HEK293 (cell line): ENCODE measurements at regions not wholly inside any gene's neighbourhood (a gene's known extent, or its start where the extent isn't known, plus 50 kb on each side); places are given as distances from the start of the nearest gene placed in this dataset.

Experiments used
- CTCF ChIA-PET: fragments of 350-600 bp; formaldehyde crosslinking; extraction: SDS; loops from one replicate; lab custom pipeline; 2021; ENCODE audit warnings: antibody characterized with exemption; lab: Yijun Ruan, JAX
- POLR2A ChIA-PET: fragments of 300-600 bp; formaldehyde crosslinking; extraction: SDS; loops from one replicate; lab custom pipeline; 2020; ENCODE audit warnings: antibody characterized with exemption, inconsistent platforms; lab: Yijun Ruan, JAX
- H3K27ac ChIP-seq: fragments of 200-500 bp; sonication (Bioruptor generic); 2 replicates; pipeline ENCODE4 v1.5.1; 2014; ENCODE audit warnings: low read depth, low read length, control low read depth, inconsistent platforms; ENCODE audit errors: extremely low read depth
- H3K36me3 ChIP-seq, 2 experiments: fragments of 200-500 bp in 1 of 2; sonication (Bioruptor generic) in 1 of 2; 1 replicate in 1 of 2; 2 replicates in 1 of 2; pipeline ENCODE4 v1.5.1; 2014 to 2017; ENCODE audit warnings: inconsistent platforms in 2 of 2, low read length in 2 of 2; ENCODE audit not compliant: control insufficient read depth in 2 of 2, insufficient read depth in 1 of 2
- H3K4me1 ChIP-seq: fragments of 200-500 bp; sonication (Bioruptor generic); 2 replicates; pipeline ENCODE4 v1.5.1; 2014; ENCODE audit warnings: mild to moderate bottlenecking, low read length, inconsistent platforms; ENCODE audit not compliant: control insufficient read depth, insufficient read depth
- H3K4me3 ChIP-seq: 2 replicates; pipeline ENCODE4 v1.5.1; 2011; ENCODE audit warnings: low read depth, mild to moderate bottlenecking, control low read depth, low read length, moderate library complexity
- H3K9me3 ChIP-seq: fragments of 200-500 bp; sonication (Bioruptor generic); 2 replicates; pipeline ENCODE4 v1.5.1; 2014; ENCODE audit warnings: low read depth, low read length, inconsistent platforms; ENCODE audit not compliant: control insufficient read depth, insufficient read depth
- GLI2 ChIP-seq: fragments of 450-650 bp; formaldehyde crosslinking; IDR thresholded peaks from 2 replicates; pipeline ENCODE4; 2017; ENCODE audit warnings: missing biosample characterization, missing genetic modification characterization, low read depth, borderline replicate concordance
- KLF1 ChIP-seq: fragments of 450-650 bp; formaldehyde crosslinking; IDR thresholded peaks from 2 replicates; pipeline ENCODE4 v1.5.1; 2016; ENCODE audit warnings: missing biosample characterization, missing genetic modification characterization
- MEIS1 ChIP-seq: sonication (generic); formaldehyde crosslinking; IDR thresholded peaks from 2 replicates; pipeline ENCODE4 v1.8.1; 2022; ENCODE audit warnings: missing genetic modification reagents, mild to moderate bottlenecking, borderline replicate concordance
- OVOL3 ChIP-seq: fragments of 450-650 bp; formaldehyde crosslinking; IDR thresholded peaks from 2 replicates; pipeline ENCODE4 v1.5.1; 2016; ENCODE audit warnings: missing biosample characterization, missing genetic modification characterization
- PATZ1 ChIP-seq: fragments of 450-650 bp; formaldehyde crosslinking; IDR thresholded peaks from 2 replicates; pipeline ENCODE4 v1.5.1; 2016; ENCODE audit warnings: missing biosample characterization, missing genetic modification characterization
- ZBTB44 ChIP-seq: fragments of 450-650 bp; IDR thresholded peaks from 2 replicates; pipeline ENCODE4 v1.5.1; 2018; ENCODE audit warnings: missing biosample characterization, mild to moderate bottlenecking, missing genetic modification characterization
- ZBTB8A ChIP-seq: fragments of 450-650 bp; formaldehyde crosslinking; IDR thresholded peaks from 2 replicates; pipeline ENCODE4 v1.5.1; 2016; ENCODE audit warnings: missing biosample characterization, missing genetic modification characterization
- ZNF112 ChIP-seq: fragments of 450-650 bp; formaldehyde crosslinking; IDR thresholded peaks from 2 replicates; pipeline ENCODE4 v1.5.0; 2017; ENCODE audit warnings: missing biosample characterization, missing genetic modification characterization
- ZNF132 ChIP-seq: fragments of 450-650 bp; formaldehyde crosslinking; IDR thresholded peaks from 2 replicates; pipeline ENCODE4 v1.5.1; 2017; ENCODE audit warnings: missing biosample characterization, missing genetic modification characterization, borderline replicate concordance
- ZNF157 ChIP-seq: fragments of 450-650 bp; formaldehyde crosslinking; IDR thresholded peaks from 2 replicates; pipeline ENCODE4 v1.5.1; 2016; ENCODE audit warnings: missing biosample characterization, missing genetic modification characterization
- ZNF19 ChIP-seq: fragments of 450-650 bp; formaldehyde crosslinking; IDR thresholded peaks from 2 replicates; pipeline ENCODE4; 2016; ENCODE audit warnings: missing biosample characterization, missing genetic modification characterization, low read depth
- ZNF341 ChIP-seq: fragments of 450-650 bp; formaldehyde crosslinking; IDR thresholded peaks from 2 replicates; pipeline ENCODE4; 2016; ENCODE audit warnings: low read depth, missing biosample characterization, missing genetic modification characterization
- ZNF394 ChIP-seq: fragments of 450-650 bp; formaldehyde crosslinking; IDR thresholded peaks from 2 replicates; pipeline ENCODE4 v1.5.1; 2016; ENCODE audit warnings: missing biosample characterization, missing genetic modification characterization, mild to moderate bottlenecking, moderate library complexity, borderline replicate concordance
- ZNF544 ChIP-seq: fragments of 450-650 bp; formaldehyde crosslinking; IDR thresholded peaks from 2 replicates; pipeline ENCODE4 v1.5.0; 2017; ENCODE audit warnings: missing biosample characterization, missing genetic modification characterization
- ZNF558 ChIP-seq: fragments of 450-650 bp; formaldehyde crosslinking; IDR thresholded peaks from 2 replicates; pipeline ENCODE4 v1.5.1; 2016; ENCODE audit warnings: missing biosample characterization, missing genetic modification characterization
- ZNF621 ChIP-seq: fragments of 450-650 bp; formaldehyde crosslinking; IDR thresholded peaks from 2 replicates; pipeline ENCODE4 v1.5.1; 2017; ENCODE audit warnings: missing biosample characterization, missing genetic modification characterization
- ZNF670 ChIP-seq: fragments of 450-650 bp; formaldehyde crosslinking; IDR thresholded peaks from 2 replicates; pipeline ENCODE4 v1.5.1; 2016; ENCODE audit warnings: missing biosample characterization, missing genetic modification characterization, low read depth
- ZNF692 ChIP-seq: fragments of 450-650 bp; formaldehyde crosslinking; IDR thresholded peaks from 2 replicates; pipeline ENCODE4 v1.5.1; 2016; ENCODE audit warnings: missing biosample characterization, missing genetic modification characterization
- TF ChIP-seq, protein P1 (sequence below): IDR thresholded peaks from 2 replicates; pipeline ENCODE4 v1.6.1; 2011; ENCODE audit warnings: mild to moderate bottlenecking, low read depth, low read length, borderline replicate concordance
- TF ChIP-seq, protein P2 (sequence below): fragments of 450-650 bp; formaldehyde crosslinking; IDR thresholded peaks from 2 replicates; pipeline ENCODE4 v1.5.1; 2016; ENCODE audit warnings: missing biosample characterization, missing genetic modification characterization
- TF ChIP-seq, protein P3 (sequence below): fragments of 450-650 bp; formaldehyde crosslinking; IDR thresholded peaks from 2 replicates; pipeline ENCODE4 v1.5.1; 2017; ENCODE audit warnings: missing biosample characterization, missing genetic modification characterization
- TF ChIP-seq, protein P4 (sequence below): fragments of 450-650 bp; formaldehyde crosslinking; IDR thresholded peaks from 2 replicates; pipeline ENCODE4 v1.5.1; 2016; ENCODE audit warnings: missing biosample characterization, missing genetic modification characterization
- TF ChIP-seq, protein P5 (sequence below): fragments of 450-650 bp; IDR thresholded peaks from 2 replicates; pipeline ENCODE4 v1.5.1; 2018; ENCODE audit warnings: missing biosample characterization, missing genetic modification characterization

GRCh38 chr20:11719153-11719552, 198.5 kb upstream of the BTBD3 start:
- ChIA-PET POLR2A (no interaction called here), CTCF (no interaction called here)
- H3K36me3 ChIP-seq, result no peaks in the 10 kb centered on the region
- TF ChIP-seq, protein P1, sequence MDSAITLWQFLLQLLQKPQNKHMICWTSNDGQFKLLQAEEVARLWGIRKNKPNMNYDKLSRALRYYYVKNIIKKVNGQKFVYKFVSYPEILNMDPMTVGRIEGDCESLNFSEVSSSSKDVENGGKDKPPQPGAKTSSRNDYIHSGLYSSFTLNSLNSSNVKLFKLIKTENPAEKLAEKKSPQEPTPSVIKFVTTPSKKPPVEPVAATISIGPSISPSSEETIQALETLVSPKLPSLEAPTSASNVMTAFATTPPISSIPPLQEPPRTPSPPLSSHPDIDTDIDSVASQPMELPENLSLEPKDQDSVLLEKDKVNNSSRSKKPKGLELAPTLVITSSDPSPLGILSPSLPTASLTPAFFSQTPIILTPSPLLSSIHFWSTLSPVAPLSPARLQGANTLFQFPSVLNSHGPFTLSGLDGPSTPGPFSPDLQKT, result no peak
- TF ChIP-seq ZNF544 (no peak), ZNF157 (tag by site-specific recombination) (no peak), ZNF341 (tag by site-specific recombination) (no peak), ZNF394 (tag by site-specific recombination) (no peak), ZNF621 (tag by site-specific recombination) (no peak), GLI2 (tag by site-specific recombination) (no peak), ZNF112 (tag by site-specific recombination) (no peak), ZNF692 (tag by site-specific recombination) (no peak), MEIS1 (CRISPR knock-in tag) (no peak), ZNF132 (tag by site-specific recombination) (no peak)
- H3K9me3 ChIP-seq, result no peaks in the 10 kb centered on the region
- no peak overlapping the region for H3K4me3 ChIP-seq
- no peaks in the 10 kb centered on the region for H3K4me1 ChIP-seq
- no peak overlapping the region for H3K27ac ChIP-seq

DNA sequence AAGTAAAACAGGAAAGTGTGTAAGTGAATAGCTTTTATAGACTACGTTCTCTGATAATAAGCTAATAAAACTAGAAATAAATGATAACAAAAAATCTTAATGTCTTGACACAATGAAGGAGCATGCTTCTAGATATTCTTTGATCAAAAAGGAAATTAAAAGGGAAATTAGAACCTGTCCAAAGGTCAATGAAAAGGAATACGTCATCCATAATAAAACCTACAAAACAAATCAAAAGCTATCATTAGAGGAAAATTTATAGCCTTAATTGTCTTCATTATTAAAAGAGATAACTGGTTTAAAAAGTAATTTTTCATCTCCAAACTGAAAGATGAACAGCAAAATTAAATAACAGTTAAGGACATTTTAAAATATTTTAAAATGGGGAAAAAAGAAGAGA, 196.3 kb upstream of the BTBD3 start:
- H3K36me3 ChIP-seq, result no peaks in the 10 kb centered on the region
- H3K4me3 ChIP-seq, result no peak overlapping the region
- H3K4me1 ChIP-seq, result no peaks in the 10 kb centered on the region
- no peak for TF ChIP-seq ZNF19 (tag by site-specific recombination)
- TF ChIP-seq ZBTB8A (tag by site-specific recombination), result no peak
- no peak for TF ChIP-seq PATZ1 (tag by site-specific recombination)
- TF ChIP-seq, protein P2, sequence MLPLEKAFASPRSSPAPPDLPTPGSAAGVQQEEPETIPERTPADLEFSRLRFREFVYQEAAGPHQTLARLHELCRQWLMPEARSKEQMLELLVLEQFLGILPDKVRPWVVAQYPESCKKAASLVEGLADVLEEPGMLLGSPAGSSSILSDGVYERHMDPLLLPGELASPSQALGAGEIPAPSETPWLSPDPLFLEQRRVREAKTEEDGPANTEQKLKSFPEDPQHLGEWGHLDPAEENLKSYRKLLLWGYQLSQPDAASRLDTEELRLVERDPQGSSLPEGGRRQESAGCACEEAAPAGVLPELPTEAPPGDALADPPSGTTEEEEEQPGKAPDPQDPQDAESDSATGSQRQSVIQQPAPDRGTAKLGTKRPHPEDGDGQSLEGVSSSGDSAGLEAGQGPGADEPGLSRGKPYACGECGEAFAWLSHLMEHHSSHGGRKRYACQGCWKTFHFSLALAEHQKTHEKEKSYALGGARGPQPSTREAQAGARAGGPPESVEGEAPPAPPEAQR (tag by site-specific recombination), result no peak
- TF ChIP-seq KLF1 (tag by site-specific recombination), result no peak
- TF ChIP-seq ZNF558 (tag by site-specific recombination), result no peak
- TF ChIP-seq, protein P3, sequence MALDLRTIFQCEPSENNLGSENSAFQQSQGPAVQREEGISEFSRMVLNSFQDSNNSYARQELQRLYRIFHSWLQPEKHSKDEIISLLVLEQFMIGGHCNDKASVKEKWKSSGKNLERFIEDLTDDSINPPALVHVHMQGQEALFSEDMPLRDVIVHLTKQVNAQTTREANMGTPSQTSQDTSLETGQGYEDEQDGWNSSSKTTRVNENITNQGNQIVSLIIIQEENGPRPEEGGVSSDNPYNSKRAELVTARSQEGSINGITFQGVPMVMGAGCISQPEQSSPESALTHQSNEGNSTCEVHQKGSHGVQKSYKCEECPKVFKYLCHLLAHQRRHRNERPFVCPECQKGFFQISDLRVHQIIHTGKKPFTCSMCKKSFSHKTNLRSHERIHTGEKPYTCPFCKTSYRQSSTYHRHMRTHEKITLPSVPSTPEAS (tag by site-specific recombination), result no peak
- TF ChIP-seq, protein P4, sequence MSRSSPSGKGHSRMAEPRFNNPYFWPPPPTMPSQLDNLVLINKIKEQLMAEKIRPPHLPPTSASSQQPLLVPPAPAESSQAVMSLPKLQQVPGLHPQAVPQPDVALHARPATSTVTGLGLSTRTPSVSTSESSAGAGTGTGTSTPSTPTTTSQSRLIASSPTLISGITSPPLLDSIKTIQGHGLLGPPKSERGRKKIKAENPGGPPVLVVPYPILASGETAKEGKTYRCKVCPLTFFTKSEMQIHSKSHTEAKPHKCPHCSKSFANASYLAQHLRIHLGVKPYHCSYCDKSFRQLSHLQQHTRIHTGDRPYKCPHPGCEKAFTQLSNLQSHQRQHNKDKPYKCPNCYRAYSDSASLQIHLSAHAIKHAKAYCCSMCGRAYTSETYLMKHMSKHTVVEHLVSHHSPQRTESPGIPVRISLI (tag by site-specific recombination), result no peak
- TF ChIP-seq, protein P5, sequence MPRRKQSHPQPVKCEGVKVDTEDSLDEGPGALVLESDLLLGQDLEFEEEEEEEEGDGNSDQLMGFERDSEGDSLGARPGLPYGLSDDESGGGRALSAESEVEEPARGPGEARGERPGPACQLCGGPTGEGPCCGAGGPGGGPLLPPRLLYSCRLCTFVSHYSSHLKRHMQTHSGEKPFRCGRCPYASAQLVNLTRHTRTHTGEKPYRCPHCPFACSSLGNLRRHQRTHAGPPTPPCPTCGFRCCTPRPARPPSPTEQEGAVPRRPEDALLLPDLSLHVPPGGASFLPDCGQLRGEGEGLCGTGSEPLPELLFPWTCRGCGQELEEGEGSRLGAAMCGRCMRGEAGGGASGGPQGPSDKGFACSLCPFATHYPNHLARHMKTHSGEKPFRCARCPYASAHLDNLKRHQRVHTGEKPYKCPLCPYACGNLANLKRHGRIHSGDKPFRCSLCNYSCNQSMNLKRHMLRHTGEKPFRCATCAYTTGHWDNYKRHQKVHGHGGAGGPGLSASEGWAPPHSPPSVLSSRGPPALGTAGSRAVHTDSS, result no peak
- no peak for TF ChIP-seq ZBTB44
- no peak for TF ChIP-seq OVOL3
- TF ChIP-seq ZNF670 (tag by site-specific recombination), result no peak
- TF ChIP-seq, all 188 proteins: peak for 0
- no peak overlapping the region for H3K27ac ChIP-seq
- no peaks in the 10 kb centered on the region for H3K9me3 ChIP-seq
- CTCF ChIA-PET, result interaction anchor here (0.9 to 1.2 kb wide), 2 partner anchors 20 to 246 kb away, joined by 3 to 5 read pairs; no protein-coding TSS in a partner anchor
- POLR2A ChIA-PET, result no interaction called here
